ENCODE measurements at regions not wholly inside any gene's neighbourhood (a gene's known extent, or its start where the extent isn't known, plus 50 kb on each side); places are given as distances from the start of the nearest gene placed in this dataset.

GRCh38 chr7:114051871-114052331 is 133.1 kb upstream of the PPP1R3A start:
- H3K4me3 ChIP-seq (replicated peaks; ENCODE audit: low read depth, low read length): no peak overlapping the region
- DNase-seq (ENCODE audit: low read depth): no peak
- TF ChIP-seq CTCF (IDR thresholded peaks at IDR 0.05; ENCODE audit: low read length, missing control alignments): no peak

GRCh38 chr7:114050571-114050970 is 131.8 kb upstream of the PPP1R3A start:
- no peak for TF ChIP-seq CTCF (IDR thresholded peaks at IDR 0.05; ENCODE audit: low read length, missing control alignments)
- H3K4me3 ChIP-seq (replicated peaks; ENCODE audit: low read depth, low read length): no peak overlapping the region
- DNase-seq (ENCODE audit: low read depth): no peak

- DNase-seq (ENCODE audit: low read depth): peak; percentile 14
- peak overlapping the region; percentile 23 for H3K4me3 ChIP-seq (replicated peaks; ENCODE audit: low read depth, low read length)
- no peak for TF ChIP-seq CTCF (IDR thresholded peaks at IDR 0.05; ENCODE audit: low read length, missing control alignments)
Observed at GRCh38 chr7:114048386-114049235, 129.8 kb upstream of the PPP1R3A start.

- peak; percentile 56 for DNase-seq (ENCODE audit: low read depth)
- no peak overlapping the region for H3K4me3 ChIP-seq (replicated peaks; ENCODE audit: low read depth, low read length)
- TF ChIP-seq CTCF (IDR thresholded peaks at IDR 0.05; ENCODE audit: low read length, missing control alignments): no peak
Observed at GRCh38 chr7:114047889-114048288, 129.1 kb upstream of the PPP1R3A start.

- no peak overlapping the region for H3K4me3 ChIP-seq (replicated peaks; ENCODE audit: low read depth, low read length)
- TF ChIP-seq CTCF (IDR thresholded peaks at IDR 0.05; ENCODE audit: low read length, missing control alignments): no peak
- no peak for DNase-seq (ENCODE audit: low read depth)
Observed at GRCh38 chr7:114033475-114033874, 114.7 kb upstream of the PPP1R3A start.

GRCh38 chr7:114026486-114027089 is 107.8 kb upstream of the PPP1R3A start:
- peak; percentile 54 for TF ChIP-seq CTCF (IDR thresholded peaks at IDR 0.05; ENCODE audit: low read length, missing control alignments)
- peak; percentile 74 for DNase-seq (ENCODE audit: low read depth)
- H3K4me3 ChIP-seq (replicated peaks; ENCODE audit: low read depth, low read length): no peak overlapping the region

All from fibroblast of pulmonary artery (primary cell).